ENCODE measurements at regions not wholly inside any gene's neighbourhood (a gene's known extent, or its start where the extent isn't known, plus 50 kb on each side); places are given as distances from the start of the nearest gene placed in this dataset.

DNA sequence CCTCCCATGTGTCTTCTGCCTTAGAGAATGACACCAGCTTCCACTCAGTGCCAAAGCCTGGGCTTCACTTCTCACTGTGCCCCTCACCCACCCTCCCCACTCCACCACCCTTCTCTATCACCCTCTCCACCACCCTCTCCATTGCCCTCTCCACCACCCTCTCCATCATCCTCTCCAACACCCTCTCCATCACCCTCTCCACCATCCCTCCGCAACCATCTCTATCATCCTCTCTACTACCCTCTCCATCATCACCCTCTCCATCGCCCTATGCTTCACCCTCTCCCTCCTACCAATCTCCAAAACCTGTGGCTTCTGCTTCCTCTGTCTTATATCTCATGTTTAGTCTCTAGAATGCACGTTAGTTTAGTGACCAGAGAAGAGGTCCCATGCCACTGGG is 91.0 kb upstream of the TMEM72 start:
- no peak for DNase-seq (ENCODE audit: low read depth)

DNA sequence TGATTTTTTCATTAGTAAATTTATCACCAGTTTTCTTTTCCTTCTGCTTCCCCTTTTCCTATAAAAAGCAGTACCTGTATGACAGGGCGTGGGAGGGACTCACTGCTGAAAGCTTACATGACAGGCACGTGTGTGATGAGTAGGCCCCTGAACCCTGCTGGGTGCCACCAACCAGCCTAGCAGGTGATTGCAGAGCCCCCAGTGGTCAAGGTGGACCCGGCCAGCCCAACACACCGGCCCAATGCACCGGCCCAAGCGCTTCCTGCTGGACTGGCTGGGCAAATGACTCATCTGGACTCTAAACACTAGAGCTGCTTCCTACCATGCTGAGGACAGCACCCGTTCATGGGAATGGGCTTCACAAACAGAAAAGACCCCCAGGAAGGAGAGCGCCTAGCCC is 89.8 kb upstream of the TMEM72 start:
- DNase-seq (ENCODE audit: low read depth): no peak

GRCh38 chr10:44822349-44822748 is 88.8 kb upstream of the TMEM72 start:
- DNase-seq (ENCODE audit: low read depth): no peak

DNA sequence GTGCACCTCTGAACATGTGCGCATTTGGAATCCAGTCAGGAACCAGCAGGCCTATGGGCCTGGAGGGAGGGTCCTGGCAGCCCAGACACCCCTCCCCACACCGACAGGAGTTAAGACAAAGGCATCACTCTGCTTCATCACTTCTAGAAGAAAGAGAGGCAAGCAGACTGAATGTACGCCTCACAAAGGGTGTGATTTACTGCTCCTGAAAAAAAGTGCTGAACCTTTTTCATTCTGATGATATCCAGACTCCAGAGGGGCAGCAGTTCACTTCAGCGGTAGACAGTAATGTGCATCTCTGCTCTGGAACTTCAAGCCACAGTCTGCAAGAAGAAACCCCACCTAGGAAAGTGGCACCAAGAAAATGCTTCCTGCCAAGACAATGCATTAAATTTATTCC is 88.2 kb upstream of the TMEM72 start:
- no peak for DNase-seq (ENCODE audit: low read depth)

- DNase-seq (ENCODE audit: low read depth): no peak
Observed at GRCh38 chr10:44824607-44825006, 86.5 kb upstream of the TMEM72 start.

- DNase-seq (ENCODE audit: low read depth): no peak
Observed at GRCh38 chr10:44827431-44828006, 83.6 kb upstream of the TMEM72 start.

DNA sequence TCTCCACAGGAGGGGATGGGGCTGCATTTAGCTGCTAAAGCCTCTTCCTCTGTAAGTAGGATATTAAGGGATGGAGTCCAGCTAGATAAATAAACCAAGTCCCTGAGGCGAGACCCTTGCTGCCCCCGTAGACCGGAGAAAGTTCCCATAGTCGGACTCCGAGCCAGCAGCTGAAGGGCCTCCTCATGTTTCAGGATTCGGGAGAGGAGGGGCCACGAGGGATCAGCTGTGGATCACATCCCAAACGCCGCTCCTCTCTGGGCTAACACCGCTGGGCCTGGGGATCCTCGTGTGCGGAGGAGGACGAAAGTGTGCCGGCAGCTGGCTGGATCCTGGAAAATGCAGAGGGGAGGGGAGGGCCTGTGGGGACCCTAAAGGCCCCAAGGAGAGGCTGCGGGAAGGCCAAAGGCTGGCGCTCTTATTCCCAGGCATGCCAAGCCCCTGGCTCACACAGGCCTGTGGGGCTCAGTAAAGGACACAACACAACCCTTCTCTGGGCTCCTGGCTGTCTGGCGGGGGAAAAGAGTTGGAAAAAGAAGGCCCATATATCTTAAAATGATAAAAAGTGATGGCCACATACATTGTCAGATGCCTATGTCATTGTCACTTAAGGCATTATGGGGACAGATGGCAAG is 82.5 kb upstream of the TMEM72 start:
- DNase-seq (ENCODE audit: low read depth): no peak

GRCh38 chr10:44829426-44829825 is 81.7 kb upstream of the TMEM72 start:
- no peak for DNase-seq (ENCODE audit: low read depth)

DNA sequence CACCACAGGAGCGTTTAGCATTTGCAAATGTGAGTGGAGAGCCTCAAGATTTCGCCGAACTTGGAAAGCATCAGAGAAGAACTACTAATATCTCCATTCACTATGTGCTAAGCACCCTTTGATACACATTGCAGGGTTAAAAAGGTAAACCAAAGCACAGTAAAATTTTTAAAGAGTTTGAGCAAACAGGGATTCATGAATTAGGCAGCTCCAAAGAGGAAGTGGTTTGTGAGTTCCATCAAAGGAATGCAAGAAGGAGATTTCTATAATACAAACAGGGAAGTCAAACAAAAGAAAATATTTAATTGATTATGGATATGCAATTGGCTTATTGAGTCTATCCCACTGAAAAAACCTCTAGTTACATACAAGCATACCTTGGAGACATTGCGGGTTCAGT is 81.1 kb upstream of the TMEM72 start:
- no peak for DNase-seq (ENCODE audit: low read depth)

- DNase-seq (ENCODE audit: low read depth): no peak
Observed at GRCh38 chr10:44831581-44831980, 79.6 kb upstream of the TMEM72 start.

GRCh38 chr10:44832595-44833390 is 78.3 kb upstream of the TMEM72 start:
- DNase-seq (ENCODE audit: low read depth): no peak

DNA sequence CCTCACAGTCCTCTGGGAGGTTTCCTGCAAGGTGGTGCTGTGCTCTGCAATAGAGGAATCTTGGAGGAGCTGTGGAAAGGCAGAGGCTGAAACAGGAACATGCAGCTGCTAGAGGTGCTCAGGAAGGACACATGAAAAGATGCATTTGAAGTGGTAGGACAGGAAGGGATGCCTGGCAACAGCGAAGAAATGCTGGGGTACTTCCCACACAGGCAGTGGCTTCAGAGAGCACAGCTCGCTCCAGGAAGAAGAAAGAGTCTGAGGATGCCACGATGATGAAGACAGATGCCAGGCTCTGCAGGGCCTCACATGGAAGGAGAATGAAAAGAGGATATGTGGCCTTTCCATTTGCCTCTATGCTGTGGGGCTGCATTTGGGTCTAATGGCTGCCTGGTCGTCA is 77.0 kb upstream of the TMEM72 start:
- no peak for DNase-seq (ENCODE audit: low read depth)

DNA sequence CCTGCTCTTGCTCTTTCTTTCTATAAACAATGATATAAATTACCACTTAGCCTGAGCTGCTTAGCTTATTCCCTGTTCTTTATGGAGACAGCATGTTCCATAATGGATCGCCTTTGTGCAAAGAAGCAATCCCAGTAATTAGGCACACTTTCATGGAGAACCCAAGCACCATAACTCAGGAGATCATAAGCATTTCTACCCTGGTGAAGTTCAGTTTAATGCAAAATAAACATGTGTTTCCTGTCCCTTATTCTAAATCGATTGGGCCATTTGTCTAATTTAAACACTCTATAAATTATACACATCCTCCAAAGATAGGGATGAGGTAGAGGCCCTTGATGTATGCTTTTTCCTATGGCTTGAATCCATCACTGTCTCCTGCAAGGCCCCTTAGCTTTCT is 75.8 kb upstream of the TMEM72 start:
- no peak for DNase-seq (ENCODE audit: low read depth)

GRCh38 chr10:44843484-44843883 is 67.7 kb upstream of the TMEM72 start:
- no peak for DNase-seq (ENCODE audit: low read depth)

DNA sequence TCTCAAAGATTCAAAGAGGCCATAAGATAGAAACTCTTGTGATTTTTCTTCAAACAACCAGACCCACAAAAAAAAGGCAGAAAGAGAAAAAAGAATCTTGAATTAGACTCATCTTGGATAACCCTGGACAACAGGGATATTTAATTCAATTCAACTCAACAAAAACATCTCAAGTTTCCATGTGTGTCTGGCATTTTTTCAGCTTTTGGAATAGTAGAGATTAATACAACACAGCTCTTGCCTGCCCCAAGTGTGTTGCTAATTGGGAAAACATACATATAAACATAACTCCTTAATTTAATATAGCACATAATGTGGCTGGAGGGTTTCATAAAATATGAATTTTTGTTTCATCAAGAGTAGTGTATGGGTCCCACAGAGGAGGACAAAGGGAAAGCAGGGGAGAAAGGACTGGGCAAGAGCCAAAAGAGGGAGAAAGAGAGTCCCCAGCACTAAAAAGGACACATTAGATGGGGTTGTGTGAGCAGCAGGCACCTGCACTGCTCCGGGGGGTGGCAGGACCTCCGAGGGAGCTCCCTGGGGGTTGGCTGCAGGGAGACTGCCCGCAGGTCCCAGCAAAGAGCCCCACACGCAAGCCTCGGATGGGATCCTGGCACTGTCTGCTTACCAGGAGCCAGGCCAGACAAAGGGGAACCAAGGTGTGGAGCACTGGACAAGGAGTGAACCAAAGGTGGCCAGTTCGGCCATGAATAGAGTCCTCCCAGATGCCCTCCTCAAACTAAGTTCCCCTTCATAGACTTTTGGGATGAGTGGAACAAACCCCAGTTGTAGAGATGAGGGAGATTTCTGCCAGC is 65.6 kb upstream of the TMEM72 start:
- no peak for DNase-seq (ENCODE audit: low read depth)

GRCh38 chr10:44847110-44847509 is 64.0 kb upstream of the TMEM72 start:
- DNase-seq (ENCODE audit: low read depth): no peak

DNA sequence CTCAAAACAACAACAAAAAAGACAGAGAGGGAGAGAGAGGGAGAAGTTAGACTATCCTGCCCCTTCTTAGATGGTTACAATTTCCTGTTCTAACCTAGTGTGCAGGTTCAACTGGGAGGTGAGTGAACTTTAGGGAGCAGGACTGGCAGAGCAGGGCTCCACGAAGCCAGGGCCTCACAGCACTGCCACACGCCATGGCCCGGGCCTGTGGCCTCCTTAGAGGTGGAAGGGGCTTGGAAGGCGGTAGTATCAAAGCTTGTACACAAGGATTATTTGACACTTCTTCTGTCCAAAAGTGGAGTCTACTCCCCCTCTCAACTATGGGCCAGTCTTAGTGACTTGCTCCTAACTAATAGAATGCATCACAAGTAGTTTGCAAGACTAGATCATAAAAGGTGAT is 62.9 kb upstream of the TMEM72 start:
- no peak for DNase-seq (ENCODE audit: low read depth)

DNA sequence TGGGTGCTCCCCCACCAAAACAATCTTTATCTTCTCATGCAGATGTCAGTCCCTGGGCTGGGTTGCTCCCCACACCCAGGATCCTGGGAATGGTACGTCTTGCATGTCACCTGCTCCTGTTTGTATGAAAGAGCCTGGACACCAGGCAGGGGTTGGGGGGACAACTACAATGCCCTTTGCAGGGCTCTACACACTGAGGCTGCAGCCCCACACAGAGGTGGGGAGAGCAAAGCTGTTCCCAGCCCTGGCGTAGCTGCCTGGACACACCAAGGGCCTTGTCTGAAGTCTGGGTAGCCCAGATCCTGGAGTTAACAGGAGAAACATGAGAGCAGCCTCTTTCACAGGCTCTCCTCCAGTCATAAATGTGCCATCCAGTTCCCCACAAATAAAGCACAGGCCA is 61.2 kb upstream of the TMEM72 start:
- DNase-seq (ENCODE audit: low read depth): no peak

DNA sequence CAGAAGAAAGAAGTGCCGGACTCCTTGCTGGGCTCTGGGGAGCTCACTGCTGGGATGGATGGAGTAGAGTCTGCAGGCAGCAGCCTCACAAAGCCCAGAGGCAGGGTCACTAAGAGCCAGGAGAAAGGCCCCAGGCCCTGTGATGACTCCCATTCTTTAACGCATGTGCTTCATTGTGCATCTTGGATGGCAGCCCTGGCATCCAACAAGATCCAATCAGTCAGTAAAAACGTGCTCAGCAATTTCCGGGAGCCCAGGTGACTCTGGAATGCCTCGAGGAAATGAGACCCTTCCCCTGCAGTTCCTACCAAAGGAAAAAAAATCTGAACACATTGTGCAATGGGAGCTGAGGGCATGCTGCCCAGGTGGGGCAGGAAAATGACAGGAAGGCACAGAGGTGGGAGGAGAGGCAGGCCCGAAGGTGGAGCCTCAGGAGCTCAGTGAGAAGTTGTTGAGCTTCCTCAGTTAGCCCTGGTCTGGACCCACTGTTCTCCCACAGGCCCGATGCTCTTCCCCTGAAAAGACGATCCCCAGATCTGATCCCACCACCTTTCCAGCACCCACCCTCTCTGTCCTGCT is 60.7 kb upstream of the TMEM72 start:
- no peak for DNase-seq (ENCODE audit: low read depth)

DNA sequence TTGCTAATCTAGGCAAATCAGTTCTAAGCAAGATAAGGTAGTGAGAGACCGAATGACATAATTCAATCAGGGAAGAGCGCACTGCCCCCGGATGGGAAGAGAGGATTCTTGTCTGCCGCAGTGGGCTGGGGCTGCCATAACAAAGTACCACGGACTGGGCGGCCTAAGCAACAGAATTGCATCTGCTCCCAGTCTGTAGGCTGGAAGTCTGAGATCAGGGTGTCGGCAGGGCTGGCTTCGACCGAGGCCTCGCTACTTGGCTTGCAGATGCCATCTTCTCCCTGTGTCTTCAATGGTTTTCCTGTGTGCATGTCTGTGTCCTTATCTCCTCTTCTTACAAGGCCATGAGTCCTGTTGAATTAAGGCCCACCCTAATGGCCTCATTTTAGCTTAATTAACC is 59.7 kb upstream of the TMEM72 start:
- no peak for DNase-seq (ENCODE audit: low read depth)

- DNase-seq (ENCODE audit: low read depth): no peak
Observed at GRCh38 chr10:44851881-44852280, 59.3 kb upstream of the TMEM72 start.

DNA sequence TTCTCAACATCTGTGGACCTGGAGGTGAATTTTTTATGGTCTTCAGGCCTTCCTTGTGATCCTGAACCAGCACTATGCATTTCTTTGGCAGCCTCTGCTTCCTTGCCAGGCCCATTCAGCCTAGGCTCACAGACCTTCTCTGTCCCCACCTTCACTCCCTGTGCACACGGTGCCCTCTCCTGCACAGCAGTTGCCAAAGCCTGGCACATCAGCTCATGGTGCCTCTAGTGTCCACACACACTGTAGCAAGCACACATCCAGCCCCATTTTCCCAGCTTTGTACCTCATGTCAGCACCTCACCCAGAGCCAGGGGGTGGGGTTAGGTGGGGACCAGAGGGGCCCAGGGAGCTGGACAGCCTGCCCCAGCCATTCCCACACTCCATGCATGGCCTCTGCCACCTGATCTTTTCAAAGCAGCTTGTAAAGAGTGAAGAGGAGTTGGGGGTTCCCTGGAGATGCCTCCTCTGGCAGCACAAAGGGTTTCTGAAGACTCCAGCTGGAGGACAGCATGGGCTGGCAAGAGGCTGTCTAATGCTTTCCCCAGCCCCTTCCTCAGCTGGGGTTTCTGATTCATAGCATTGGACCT is 57.9 kb upstream of the TMEM72 start:
- DNase-seq (ENCODE audit: low read depth): no peak
